ENCODE measurements at regions not wholly inside any gene's neighbourhood (a gene's known extent, or its start where the extent isn't known, plus 50 kb on each side); places are given as distances from the start of the nearest gene placed in this dataset.

DNA sequence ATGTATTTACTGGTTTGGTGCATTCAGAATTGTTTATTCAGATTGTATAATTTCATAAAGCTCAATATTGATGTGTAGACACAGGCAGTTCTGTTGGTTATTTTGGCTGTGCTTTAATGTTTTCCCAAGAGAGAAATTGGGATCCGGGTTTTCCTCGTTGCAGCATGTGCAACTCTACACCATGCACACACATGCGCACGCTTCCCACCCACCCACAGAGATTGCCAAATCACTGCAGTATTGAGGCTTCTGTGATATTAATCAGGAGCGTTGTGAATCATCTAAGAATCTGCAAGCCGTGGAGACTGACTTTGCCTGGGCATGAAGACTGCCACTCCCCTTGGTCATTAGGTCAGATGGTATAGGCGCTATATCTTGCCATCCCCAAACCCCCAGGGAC is 571.5 kb downstream of the SLC4A3 start:
- TF ChIP-seq EZH2 (IDR thresholded peaks at IDR 0.05; ENCODE audit: insufficient read depth, poor library complexity, severe bottlenecking), result no peak
- TF ChIP-seq EZH2phosphoT487 (IDR thresholded peaks at IDR 0.05; ENCODE audit: insufficient read depth, low read depth), result no peak
